Upper lobe of left lung (tissue), 6 donors: ENCODE measurements at regions not wholly inside any gene's neighbourhood (a gene's known extent, or its start where the extent isn't known, plus 50 kb on each side); places are given as distances from the start of the nearest gene placed in this dataset.

Experiments
- ATAC-seq, 2 donors: fragments of 200-7000 bp; cut with Tn5 transposase; one replicate each; pipeline ENCODE4 v1.9.1; 2022; ENCODE audit warnings: mild to moderate bottlenecking in 2 of 2, moderate library complexity in 2 of 2; ENCODE audit not compliant: low FRiP score in 2 of 2
- DNase-seq, 2 donors: peaks; one replicate each; pipeline ENCODE4 v3.0.0-alpha.2; 2019 to 2020
- H3K27ac ChIP-seq, 4 donors: fragments of 200-600 bp; sonication (generic); one replicate each; pipeline ENCODE4 v1.5.1; 2016 to 2019
- H3K27me3 ChIP-seq, 4 donors: fragments of 200-600 bp; sonication (generic); one replicate each; pipeline ENCODE4 v1.5.1; 2017 to 2019
- H3K36me3 ChIP-seq, 4 donors: fragments of 200-600 bp; sonication (generic); one replicate each; pipeline ENCODE4 v1.5.1; 2016 to 2019
- H3K4me1 ChIP-seq, 4 donors: fragments of 200-600 bp; sonication (generic); one replicate each; pipeline ENCODE4 v1.5.1; 2018 to 2019
- H3K4me3 ChIP-seq, 4 donors: fragments of 200-600 bp; sonication (generic); one replicate each; pipeline ENCODE4 v1.5.1; 2017 to 2019; ENCODE audit warnings: mild to moderate bottlenecking in 2 of 4, moderate library complexity in 1 of 4
- H3K9me3 ChIP-seq, 4 donors: fragments of 200-600 bp; sonication (generic); one replicate each; pipeline ENCODE4 v1.5.1; 2018 to 2019
- CTCF ChIP-seq, 6 experiments: fragments of 450-650 bp in 4 of 6; fragments of 200-600 bp in 2 of 6; sonication (generic) in 2 of 6; IDR thresholded peaks; one replicate each; pipeline ENCODE4 v1.5.1; 2016 to 2019; ENCODE audit warnings: antibody characterized with exemption in 6 of 6
- EP300 ChIP-seq, 4 donors: sonication (generic); formaldehyde crosslinking; IDR thresholded peaks; one replicate each; pipeline ENCODE4 v1.5.1; 2017; ENCODE audit warnings: antibody characterized with exemption in 4 of 4, control low read depth in 2 of 4
- POLR2A ChIP-seq, 4 donors: fragments of 450-650 bp; IDR thresholded peaks; one replicate each; pipeline ENCODE4 v1.5.1; 2016 to 2017; ENCODE audit warnings: antibody characterized with exemption in 4 of 4, mild to moderate bottlenecking in 2 of 4
- POLR2AphosphoS5 ChIP-seq, 2 donors: sonication (generic); formaldehyde crosslinking; IDR thresholded peaks; one replicate each; pipeline ENCODE4 v1.5.1; 2017; ENCODE audit warnings: antibody characterized with exemption in 2 of 2
- WGBS, 2 donors: methylation state at CpG; one replicate each; pipeline ENCODE4 v1.1.5; 2017 to 2018; 5-methylcytosine and 5-hydroxymethylcytosine counted together
- donor health status: DM: no; HTN: no; CAD: no; lungs with moderate emphysema.
- donor health status: DM: no; HTN: yes; CAD: no; lungs with severe emphysema.

GRCh38 chr10:10039595-10039994 lies 978.1 kb upstream of the CELF2 start:
- DNase-seq, result no peak

GRCh38 chr10:10043083-10043482 lies 974.6 kb upstream of the CELF2 start:
- no peak overlapping the region for H3K4me3 ChIP-seq
- no peak for DNase-seq
- H3K27me3 ChIP-seq, result no peaks in the 10 kb centered on the region
- no peak for ATAC-seq
- H3K36me3 ChIP-seq, result no peaks in the 10 kb centered on the region
- TF ChIP-seq POLR2A (IDR thresholded peaks at IDR 0.05) (no peak), POLR2AphosphoS5 (IDR thresholded peaks at IDR 0.05) (no peak), EP300 (IDR thresholded peaks at IDR 0.05) (no peak), CTCF (IDR thresholded peaks at IDR 0.05) (no peak)
- H3K27ac ChIP-seq, result no peak overlapping the region
- no peaks in the 10 kb centered on the region for H3K4me1 ChIP-seq
- H3K9me3 ChIP-seq, result no peaks in the 10 kb centered on the region
- WGBS, 2 donors, result 0 to 31% methylated on average over 1 of the region's 1 CpG

More at GRCh38 chr10:10039595-10039994, 978.1 kb upstream of the CELF2 start:
- H3K27me3 ChIP-seq, result no peaks in the 10 kb centered on the region
- WGBS, 2 donors, result 70 to 81% methylated on average over 2 of the region's 2 CpGs
- no peak overlapping the region for H3K4me3 ChIP-seq
- no peaks in the 10 kb centered on the region for H3K4me1 ChIP-seq
- H3K36me3 ChIP-seq, result no peaks in the 10 kb centered on the region
- no peak overlapping the region for H3K27ac ChIP-seq
- no peak for TF ChIP-seq POLR2AphosphoS5 (IDR thresholded peaks at IDR 0.05)
- no peak for TF ChIP-seq CTCF (IDR thresholded peaks at IDR 0.05)
- no peak for TF ChIP-seq EP300 (IDR thresholded peaks at IDR 0.05)
- TF ChIP-seq POLR2A (IDR thresholded peaks at IDR 0.05), result no peak
- H3K9me3 ChIP-seq, result no peaks in the 10 kb centered on the region
- ATAC-seq, result no peak

DNA sequence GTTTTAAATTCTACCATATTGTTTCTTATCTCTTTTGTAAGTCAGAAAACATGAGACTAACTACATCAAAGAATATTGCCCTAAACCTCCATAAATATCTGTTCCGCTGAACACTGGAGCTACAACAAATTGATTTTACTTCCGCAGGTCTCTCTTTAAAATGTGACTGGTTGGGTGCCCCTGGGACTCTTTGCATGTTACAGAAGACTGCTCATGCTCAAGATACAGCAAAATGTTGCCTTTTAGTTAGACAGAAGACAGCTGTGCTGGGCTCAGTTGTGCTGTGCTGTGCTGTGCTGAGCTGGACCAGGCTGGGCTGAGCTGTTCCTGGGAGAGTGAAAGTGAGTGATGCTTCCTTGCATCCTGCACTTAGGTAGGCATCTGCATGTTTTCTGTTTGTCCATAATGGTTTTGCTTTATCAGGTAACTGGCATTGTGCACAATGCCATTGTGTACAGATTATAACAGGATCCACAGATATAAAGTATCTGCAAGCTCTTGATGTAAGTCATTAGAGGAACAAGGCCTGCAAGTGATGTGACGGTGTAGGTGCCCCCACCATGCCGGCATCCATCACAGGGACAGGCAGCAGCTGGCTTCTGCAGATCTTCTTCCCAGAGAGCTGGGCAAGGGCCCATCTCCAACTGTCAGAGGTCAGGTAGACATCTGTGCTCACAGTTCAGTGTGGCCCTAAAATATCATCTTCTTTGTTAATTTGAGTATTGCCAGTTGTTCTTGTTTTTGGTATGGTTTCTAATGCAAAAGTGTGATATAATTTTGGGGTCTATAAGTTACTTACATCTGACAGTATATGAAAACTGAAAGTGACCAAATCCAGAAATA lies 972.5 kb upstream of the CELF2 start:
- WGBS, 2 donors, result 86 to 88% methylated on average over 4 of the region's 4 CpGs
- TF ChIP-seq POLR2A (IDR thresholded peaks at IDR 0.05), result no peak
- TF ChIP-seq POLR2AphosphoS5 (IDR thresholded peaks at IDR 0.05), result no peak
- TF ChIP-seq EP300 (IDR thresholded peaks at IDR 0.05), result no peak
- TF ChIP-seq CTCF (IDR thresholded peaks at IDR 0.05), result no peak
- Histone ChIP-seq H3K9me3 (no peaks in the 10 kb centered on the region), H3K27me3 (no peaks in the 10 kb centered on the region), H3K4me3 (no peak overlapping the region), H3K36me3 (no peaks in the 10 kb centered on the region), H3K4me1 (no peaks in the 10 kb centered on the region), H3K27ac (no peak overlapping the region)
- DNase-seq, result no peak
- no peak for ATAC-seq

DNA sequence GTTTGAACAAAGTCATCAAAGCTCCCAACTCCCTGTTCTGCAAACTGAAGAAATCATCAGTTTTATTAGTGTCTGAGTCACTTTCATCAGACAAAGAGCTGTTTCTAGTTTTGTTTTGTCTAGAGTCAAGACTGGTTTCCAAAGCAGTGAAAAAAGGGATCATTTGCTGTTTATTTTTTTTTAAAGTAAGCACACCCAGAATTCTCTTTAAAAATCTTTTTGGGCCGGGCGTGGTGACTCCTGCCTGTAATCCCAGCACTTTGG lies 972.0 kb upstream of the CELF2 start:
- H3K4me3 ChIP-seq, result no peak overlapping the region
- ATAC-seq (no peak), DNase-seq (no peak)
- no peaks in the 10 kb centered on the region for H3K36me3 ChIP-seq
- WGBS, 2 donors, result 92 to 94% methylated on average over 2 of the region's 2 CpGs
- no peaks in the 10 kb centered on the region for H3K9me3 ChIP-seq
- TF ChIP-seq EP300 (IDR thresholded peaks at IDR 0.05) (no peak), POLR2AphosphoS5 (IDR thresholded peaks at IDR 0.05) (no peak), CTCF (IDR thresholded peaks at IDR 0.05) (no peak), POLR2A (IDR thresholded peaks at IDR 0.05) (no peak)
- no peak overlapping the region for H3K27ac ChIP-seq
- no peaks in the 10 kb centered on the region for H3K4me1 ChIP-seq
- H3K27me3 ChIP-seq, result no peaks in the 10 kb centered on the region

DNA sequence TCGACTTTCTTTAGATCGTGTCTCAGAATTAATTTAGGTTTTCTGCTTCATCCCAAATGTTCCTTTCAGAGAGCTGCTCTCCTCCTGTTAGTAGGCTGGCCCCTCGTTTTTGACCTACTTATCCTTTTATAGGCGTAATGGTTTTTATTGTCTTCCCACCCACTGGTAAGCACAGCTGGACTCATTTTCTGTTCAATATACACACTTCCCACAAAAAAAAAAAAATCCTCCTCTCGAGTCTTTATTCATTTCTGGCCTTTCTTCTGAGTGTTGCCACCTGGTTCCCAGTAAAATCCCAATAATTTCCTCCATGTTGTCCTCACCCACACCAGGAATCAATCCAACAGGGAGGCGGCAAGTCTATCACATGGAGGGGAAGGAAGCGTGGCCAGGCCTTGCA lies 970.2 kb upstream of the CELF2 start:
- no peak overlapping the region for H3K4me3 ChIP-seq
- H3K4me1 ChIP-seq, result no peaks in the 10 kb centered on the region
- WGBS, 2 donors, result 84 to 87% methylated on average over 7 of the region's 7 CpGs
- no peak for ATAC-seq
- TF ChIP-seq CTCF (IDR thresholded peaks at IDR 0.05), result no peak
- no peak for TF ChIP-seq POLR2AphosphoS5 (IDR thresholded peaks at IDR 0.05)
- TF ChIP-seq POLR2A (IDR thresholded peaks at IDR 0.05), result no peak
- no peak for TF ChIP-seq EP300 (IDR thresholded peaks at IDR 0.05)
- no peaks in the 10 kb centered on the region for H3K9me3 ChIP-seq
- H3K27ac ChIP-seq, result no peak overlapping the region
- H3K27me3 ChIP-seq, result no peaks in the 10 kb centered on the region
- DNase-seq, result no peak
- H3K36me3 ChIP-seq, result no peaks in the 10 kb centered on the region
